WTC11 (cell line): ENCODE measurements at regions not wholly inside any gene's neighbourhood (a gene's known extent, or its start where the extent isn't known, plus 50 kb on each side); places are given as distances from the start of the nearest gene placed in this dataset.

Experiments used
- ATAC-seq: fragments of 200-7000 bp; cut with Tn5 transposase; 2 replicates; pipeline ENCODE4 v1.10.0; 2021; ENCODE audit warnings: mild to moderate bottlenecking, moderate library complexity
- CTCF ChIA-PET: fragments of 300-600 bp; sonication (Branson Sonifier 250); formaldehyde crosslinking; loops from one replicate; lab custom pipeline; 2021; ENCODE audit warnings: antibody characterized with exemption; lab: Charles Lee
- POLR2A ChIA-PET: fragments of 350-600 bp; sonication (Branson Sonifier 250); formaldehyde crosslinking; loops from one replicate; lab custom pipeline; 2021; ENCODE audit warnings: antibody characterized with exemption; lab: Charles Lee
- DNase-seq: peaks from one replicate; pipeline ENCODE4 v3.0.0; 2021; ENCODE audit warnings: low spot score
- H3K27ac Mint-ChIP-seq: 2 replicates; pipeline ENCODE4 v1.8.0; 2021; ENCODE audit warnings: mixed read lengths
- H3K27me3 Mint-ChIP-seq: 2 replicates; pipeline ENCODE4 v1.8.0; 2021; ENCODE audit warnings: low read depth, mild to moderate bottlenecking, moderate library complexity, mixed read lengths
- H3K36me3 Mint-ChIP-seq: 2 replicates; pipeline ENCODE4 v1.8.0; 2021; ENCODE audit warnings: mixed read lengths
- H3K4me1 Mint-ChIP-seq: 2 replicates; pipeline ENCODE4 v1.8.0; 2022; ENCODE audit warnings: mixed read lengths
- H3K4me3 Mint-ChIP-seq: 2 replicates; pipeline ENCODE4 v1.8.0; 2021; ENCODE audit warnings: mild to moderate bottlenecking, moderate library complexity, mixed read lengths
- H3K9me3 Mint-ChIP-seq: 2 replicates; pipeline ENCODE4 v1.8.0; 2021; ENCODE audit warnings: mixed read lengths
- EMX1 ChIP-seq: fragments of 250-450 bp; sonication (Bioruptor Pico); IDR thresholded peaks from 2 replicates; pipeline ENCODE4 v1.8.0; 2021; ENCODE audit warnings: mild to moderate bottlenecking
- ETV6 ChIP-seq: sonication (generic); formaldehyde crosslinking; IDR thresholded peaks from 2 replicates; pipeline ENCODE4 v1.8.1; 2022; ENCODE audit warnings: mild to moderate bottlenecking, missing genetic modification reagents
- FOXJ3 ChIP-seq: sonication (generic); formaldehyde crosslinking; IDR thresholded peaks from 2 replicates; pipeline ENCODE4 v1.9.0; 2021; ENCODE audit warnings: missing genetic modification reagents, mild to moderate bottlenecking, borderline replicate concordance
- GABPB1 ChIP-seq: sonication (generic); formaldehyde crosslinking; IDR thresholded peaks from 2 replicates; pipeline ENCODE4 v1.8.1; 2023; ENCODE audit warnings: mild to moderate bottlenecking, missing genetic modification reagents
- HMGA2 ChIP-seq: fragments of 250-450 bp; sonication (Bioruptor Pico); IDR thresholded peaks from 2 replicates; pipeline ENCODE4 v1.4.0; 2021; ENCODE audit warnings: mild to moderate bottlenecking, moderate library complexity
- MYBL2 ChIP-seq: sonication (generic); formaldehyde crosslinking; IDR thresholded peaks from 2 replicates; pipeline ENCODE4 v1.8.1; 2023; ENCODE audit warnings: mild to moderate bottlenecking, moderate library complexity, missing genetic modification reagents
- NR1H2 ChIP-seq: sonication (generic); formaldehyde crosslinking; IDR thresholded peaks from 2 replicates; pipeline ENCODE4 v1.9.0; 2021; ENCODE audit warnings: mild to moderate bottlenecking, moderate library complexity, missing genetic modification reagents
- SMAD3 ChIP-seq: sonication (generic); formaldehyde crosslinking; IDR thresholded peaks from 2 replicates; pipeline ENCODE4 v1.8.0; 2022; ENCODE audit warnings: missing genetic modification reagents, mild to moderate bottlenecking, borderline replicate concordance
- SP1 ChIP-seq: sonication (generic); formaldehyde crosslinking; conservative IDR thresholded peaks from 2 replicates; pipeline ENCODE4 v1.8.1; 2022; ENCODE audit warnings: missing genetic modification reagents
- TEAD1 ChIP-seq: sonication (generic); formaldehyde crosslinking; IDR thresholded peaks from 2 replicates; pipeline ENCODE4 v1.8.0; 2022; ENCODE audit warnings: mild to moderate bottlenecking, missing genetic modification reagents
- TEAD4 ChIP-seq: sonication (generic); formaldehyde crosslinking; IDR thresholded peaks from 2 replicates; pipeline ENCODE4 v1.8.0; 2022; ENCODE audit warnings: mild to moderate bottlenecking, missing genetic modification reagents
- ZNF232 ChIP-seq: sonication (generic); formaldehyde crosslinking; IDR thresholded peaks from 2 replicates; pipeline ENCODE4 v1.8.0; 2022; ENCODE audit warnings: mild to moderate bottlenecking, missing genetic modification reagents
- ZNF263 ChIP-seq: sonication (generic); formaldehyde crosslinking; IDR thresholded peaks from 2 replicates; pipeline ENCODE4 v1.8.1; 2022; ENCODE audit warnings: low read depth, mild to moderate bottlenecking, moderate library complexity, missing genetic modification reagents
- ZNF317 ChIP-seq: sonication (generic); formaldehyde crosslinking; IDR thresholded peaks from 2 replicates; pipeline ENCODE4 v1.8.1; 2023; ENCODE audit warnings: low read depth, mild to moderate bottlenecking, moderate library complexity, missing genetic modification reagents, borderline replicate concordance
- ZNF396 ChIP-seq: fragments of 250-450 bp; sonication (Bioruptor Pico); IDR thresholded peaks from 2 replicates; pipeline ENCODE4 v1.8.0; 2021; ENCODE audit warnings: mild to moderate bottlenecking, moderate library complexity, borderline replicate concordance
- TF ChIP-seq, protein P1 (sequence below): sonication (generic); formaldehyde crosslinking; IDR thresholded peaks from 2 replicates; pipeline ENCODE4 v1.8.1; 2022; ENCODE audit warnings: mild to moderate bottlenecking, missing genetic modification reagents, moderate library complexity, borderline replicate concordance
- TF ChIP-seq, protein P2 (sequence below): sonication (generic); formaldehyde crosslinking; IDR thresholded peaks from 2 replicates; pipeline ENCODE4 v1.8.1; 2022; ENCODE audit warnings: low read depth, mild to moderate bottlenecking, moderate library complexity, missing genetic modification reagents, borderline replicate concordance
- TF ChIP-seq, protein P3 (sequence below): sonication (generic); formaldehyde crosslinking; conservative IDR thresholded peaks from 2 replicates; pipeline ENCODE4 v1.8.1; 2023; ENCODE audit warnings: mild to moderate bottlenecking, low read depth, missing genetic modification reagents, moderate library complexity
- TF ChIP-seq, protein P4 (sequence below): sonication (generic); formaldehyde crosslinking; IDR thresholded peaks from 2 replicates; pipeline ENCODE4 v1.8.1; 2023; ENCODE audit warnings: mild to moderate bottlenecking, moderate library complexity, missing genetic modification reagents
- TF ChIP-seq, protein P5 (sequence below): sonication (generic); formaldehyde crosslinking; IDR thresholded peaks from 2 replicates; pipeline ENCODE4 v1.8.1; 2023; ENCODE audit warnings: mild to moderate bottlenecking, missing genetic modification reagents, moderate library complexity
- TF ChIP-seq, protein P6 (sequence below): sonication (generic); formaldehyde crosslinking; IDR thresholded peaks from 2 replicates; pipeline ENCODE4 v1.8.0; 2023; ENCODE audit warnings: mild to moderate bottlenecking, missing genetic modification reagents
- TF ChIP-seq, protein P7 (sequence below): sonication (generic); formaldehyde crosslinking; IDR thresholded peaks from 2 replicates; pipeline ENCODE4 v1.8.1; 2022; ENCODE audit warnings: low read depth, missing genetic modification reagents, borderline replicate concordance
- TF ChIP-seq, protein P8 (sequence below): fragments of 250-450 bp; sonication (Bioruptor Pico); IDR thresholded peaks from 2 replicates; pipeline ENCODE4 v1.9.0; 2021; ENCODE audit warnings: mild to moderate bottlenecking
- TF ChIP-seq, protein P9 (sequence below): fragments of 250-450 bp; sonication (Bioruptor Pico); IDR thresholded peaks from 2 replicates; pipeline ENCODE4 v1.9.0; 2021; ENCODE audit warnings: moderate library complexity, mild to moderate bottlenecking, inconsistent platforms, borderline replicate concordance

DNA sequence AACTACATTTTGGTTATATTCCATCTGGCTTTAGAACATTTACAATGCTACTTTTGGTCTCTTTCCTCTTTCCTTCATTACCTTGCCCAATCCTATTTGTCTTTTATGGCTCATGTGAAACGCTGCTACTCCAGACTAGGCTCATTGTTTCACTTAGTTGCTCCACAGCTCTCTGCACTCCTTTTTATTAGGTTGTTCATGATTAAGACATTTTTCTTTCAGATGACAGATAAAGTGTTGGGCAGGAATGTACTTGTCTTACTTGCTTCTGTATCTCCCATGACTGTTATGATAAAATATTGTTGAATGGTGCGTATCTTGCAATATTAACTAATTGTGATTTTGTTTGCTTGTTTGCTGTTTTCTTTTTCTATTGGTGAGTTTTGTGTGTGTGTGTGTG, 1532.3 kb downstream of the KCNT2 start:
- DNase-seq (no peak), ATAC-seq (no peak)
- Mint-ChIP-seq H3K27ac (no peak overlapping the region), H3K27me3 (no peaks in the 10 kb centered on the region), H3K9me3 (no peaks in the 10 kb centered on the region), H3K36me3 (no peaks in the 10 kb centered on the region), H3K4me3 (no peak overlapping the region), H3K4me1 (no peaks in the 10 kb centered on the region)
- CTCF ChIA-PET, result no interaction called here
- POLR2A ChIA-PET, result no interaction called here
- TF ChIP-seq EMX1 (CRISPR knock-in tag) (no peak), ETV6 (CRISPR knock-in tag) (no peak), ZNF396 (CRISPR knock-in tag) (no peak), FOXJ3 (CRISPR knock-in tag) (no peak), ZNF263 (CRISPR knock-in tag) (no peak), GABPB1 (no peak), ZNF232 (CRISPR knock-in tag) (no peak), TEAD4 (CRISPR knock-in tag) (no peak), SP1 (CRISPR knock-in tag) (no peak)
- TF ChIP-seq, protein P1, sequence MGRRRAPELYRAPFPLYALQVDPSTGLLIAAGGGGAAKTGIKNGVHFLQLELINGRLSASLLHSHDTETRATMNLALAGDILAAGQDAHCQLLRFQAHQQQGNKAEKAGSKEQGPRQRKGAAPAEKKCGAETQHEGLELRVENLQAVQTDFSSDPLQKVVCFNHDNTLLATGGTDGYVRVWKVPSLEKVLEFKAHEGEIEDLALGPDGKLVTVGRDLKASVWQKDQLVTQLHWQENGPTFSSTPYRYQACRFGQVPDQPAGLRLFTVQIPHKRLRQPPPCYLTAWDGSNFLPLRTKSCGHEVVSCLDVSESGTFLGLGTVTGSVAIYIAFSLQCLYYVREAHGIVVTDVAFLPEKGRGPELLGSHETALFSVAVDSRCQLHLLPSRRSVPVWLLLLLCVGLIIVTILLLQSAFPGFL, result no peak
- TF ChIP-seq, protein P2, sequence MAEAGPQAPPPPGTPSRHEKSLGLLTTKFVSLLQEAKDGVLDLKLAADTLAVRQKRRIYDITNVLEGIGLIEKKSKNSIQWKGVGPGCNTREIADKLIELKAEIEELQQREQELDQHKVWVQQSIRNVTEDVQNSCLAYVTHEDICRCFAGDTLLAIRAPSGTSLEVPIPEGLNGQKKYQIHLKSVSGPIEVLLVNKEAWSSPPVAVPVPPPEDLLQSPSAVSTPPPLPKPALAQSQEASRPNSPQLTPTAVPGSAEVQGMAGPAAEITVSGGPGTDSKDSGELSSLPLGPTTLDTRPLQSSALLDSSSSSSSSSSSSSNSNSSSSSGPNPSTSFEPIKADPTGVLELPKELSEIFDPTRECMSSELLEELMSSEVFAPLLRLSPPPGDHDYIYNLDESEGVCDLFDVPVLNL (CRISPR knock-in tag), result no peak

DNA sequence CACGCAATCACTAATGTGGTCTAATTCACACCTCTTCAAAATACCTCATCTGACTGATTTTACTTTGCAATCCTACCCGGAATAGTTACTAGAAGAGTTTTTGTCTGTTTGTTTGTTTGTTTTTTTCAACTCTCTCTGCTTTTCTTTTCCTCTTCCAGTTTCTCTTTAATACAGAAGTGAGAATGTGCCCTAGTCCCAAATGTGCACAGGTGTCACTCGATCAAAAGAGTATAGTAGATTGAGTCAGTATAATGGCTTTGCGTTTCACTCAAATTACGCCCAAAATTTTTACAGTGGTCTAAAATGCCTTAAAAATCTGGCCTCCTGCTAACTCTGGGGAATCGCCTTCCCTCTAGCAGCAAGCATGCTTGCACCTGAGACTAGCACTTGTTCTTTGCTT, 1536.8 kb downstream of the KCNT2 start:
- Mint-ChIP-seq H3K27me3 (no peaks in the 10 kb centered on the region), H3K9me3 (no peaks in the 10 kb centered on the region), H3K4me1 (no peaks in the 10 kb centered on the region), H3K4me3 (no peak overlapping the region), H3K36me3 (no peaks in the 10 kb centered on the region), H3K27ac (no peak overlapping the region)
- DNase-seq, result no peak
- no peak for ATAC-seq
- ChIA-PET POLR2A (no interaction called here), CTCF (no interaction called here)
- TF ChIP-seq NR1H2 (CRISPR knock-in tag), result no peak
- no peak for TF ChIP-seq TEAD1 (CRISPR knock-in tag)
- TF ChIP-seq, protein P3, sequence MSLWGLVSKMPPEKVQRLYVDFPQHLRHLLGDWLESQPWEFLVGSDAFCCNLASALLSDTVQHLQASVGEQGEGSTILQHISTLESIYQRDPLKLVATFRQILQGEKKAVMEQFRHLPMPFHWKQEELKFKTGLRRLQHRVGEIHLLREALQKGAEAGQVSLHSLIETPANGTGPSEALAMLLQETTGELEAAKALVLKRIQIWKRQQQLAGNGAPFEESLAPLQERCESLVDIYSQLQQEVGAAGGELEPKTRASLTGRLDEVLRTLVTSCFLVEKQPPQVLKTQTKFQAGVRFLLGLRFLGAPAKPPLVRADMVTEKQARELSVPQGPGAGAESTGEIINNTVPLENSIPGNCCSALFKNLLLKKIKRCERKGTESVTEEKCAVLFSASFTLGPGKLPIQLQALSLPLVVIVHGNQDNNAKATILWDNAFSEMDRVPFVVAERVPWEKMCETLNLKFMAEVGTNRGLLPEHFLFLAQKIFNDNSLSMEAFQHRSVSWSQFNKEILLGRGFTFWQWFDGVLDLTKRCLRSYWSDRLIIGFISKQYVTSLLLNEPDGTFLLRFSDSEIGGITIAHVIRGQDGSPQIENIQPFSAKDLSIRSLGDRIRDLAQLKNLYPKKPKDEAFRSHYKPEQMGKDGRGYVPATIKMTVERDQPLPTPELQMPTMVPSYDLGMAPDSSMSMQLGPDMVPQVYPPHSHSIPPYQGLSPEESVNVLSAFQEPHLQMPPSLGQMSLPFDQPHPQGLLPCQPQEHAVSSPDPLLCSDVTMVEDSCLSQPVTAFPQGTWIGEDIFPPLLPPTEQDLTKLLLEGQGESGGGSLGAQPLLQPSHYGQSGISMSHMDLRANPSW (CRISPR knock-in tag), result no peak
- TF ChIP-seq, protein P4, sequence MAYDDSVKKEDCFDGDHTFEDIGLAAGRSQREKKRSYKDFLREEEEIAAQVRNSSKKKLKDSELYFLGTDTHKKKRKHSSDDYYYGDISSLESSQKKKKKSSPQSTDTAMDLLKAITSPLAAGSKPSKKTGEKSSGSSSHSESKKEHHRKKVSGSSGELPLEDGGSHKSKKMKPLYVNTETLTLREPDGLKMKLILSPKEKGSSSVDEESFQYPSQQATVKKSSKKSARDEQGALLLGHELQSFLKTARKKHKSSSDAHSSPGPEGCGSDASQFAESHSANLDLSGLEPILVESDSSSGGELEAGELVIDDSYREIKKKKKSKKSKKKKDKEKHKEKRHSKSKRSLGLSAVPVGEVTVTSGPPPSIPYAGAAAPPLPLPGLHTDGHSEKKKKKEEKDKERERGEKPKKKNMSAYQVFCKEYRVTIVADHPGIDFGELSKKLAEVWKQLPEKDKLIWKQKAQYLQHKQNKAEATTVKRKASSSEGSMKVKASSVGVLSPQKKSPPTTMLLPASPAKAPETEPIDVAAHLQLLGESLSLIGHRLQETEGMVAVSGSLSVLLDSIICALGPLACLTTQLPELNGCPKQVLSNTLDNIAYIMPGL (CRISPR knock-in tag), result no peak
- TF ChIP-seq, protein P5, sequence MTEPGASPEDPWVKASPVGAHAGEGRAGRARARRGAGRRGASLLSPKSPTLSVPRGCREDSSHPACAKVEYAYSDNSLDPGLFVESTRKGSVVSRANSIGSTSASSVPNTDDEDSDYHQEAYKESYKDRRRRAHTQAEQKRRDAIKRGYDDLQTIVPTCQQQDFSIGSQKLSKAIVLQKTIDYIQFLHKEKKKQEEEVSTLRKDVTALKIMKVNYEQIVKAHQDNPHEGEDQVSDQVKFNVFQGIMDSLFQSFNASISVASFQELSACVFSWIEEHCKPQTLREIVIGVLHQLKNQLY (CRISPR knock-in tag), result no peak
- no peak for TF ChIP-seq HMGA2 (CRISPR knock-in tag)
- no peak for TF ChIP-seq MYBL2 (CRISPR knock-in tag)
- TF ChIP-seq, protein P6, sequence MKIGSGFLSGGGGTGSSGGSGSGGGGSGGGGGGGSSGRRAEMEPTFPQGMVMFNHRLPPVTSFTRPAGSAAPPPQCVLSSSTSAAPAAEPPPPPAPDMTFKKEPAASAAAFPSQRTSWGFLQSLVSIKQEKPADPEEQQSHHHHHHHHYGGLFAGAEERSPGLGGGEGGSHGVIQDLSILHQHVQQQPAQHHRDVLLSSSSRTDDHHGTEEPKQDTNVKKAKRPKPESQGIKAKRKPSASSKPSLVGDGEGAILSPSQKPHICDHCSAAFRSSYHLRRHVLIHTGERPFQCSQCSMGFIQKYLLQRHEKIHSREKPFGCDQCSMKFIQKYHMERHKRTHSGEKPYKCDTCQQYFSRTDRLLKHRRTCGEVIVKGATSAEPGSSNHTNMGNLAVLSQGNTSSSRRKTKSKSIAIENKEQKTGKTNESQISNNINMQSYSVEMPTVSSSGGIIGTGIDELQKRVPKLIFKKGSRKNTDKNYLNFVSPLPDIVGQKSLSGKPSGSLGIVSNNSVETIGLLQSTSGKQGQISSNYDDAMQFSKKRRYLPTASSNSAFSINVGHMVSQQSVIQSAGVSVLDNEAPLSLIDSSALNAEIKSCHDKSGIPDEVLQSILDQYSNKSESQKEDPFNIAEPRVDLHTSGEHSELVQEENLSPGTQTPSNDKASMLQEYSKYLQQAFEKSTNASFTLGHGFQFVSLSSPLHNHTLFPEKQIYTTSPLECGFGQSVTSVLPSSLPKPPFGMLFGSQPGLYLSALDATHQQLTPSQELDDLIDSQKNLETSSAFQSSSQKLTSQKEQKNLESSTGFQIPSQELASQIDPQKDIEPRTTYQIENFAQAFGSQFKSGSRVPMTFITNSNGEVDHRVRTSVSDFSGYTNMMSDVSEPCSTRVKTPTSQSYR (CRISPR knock-in tag), result no peak
- TF ChIP-seq SMAD3 (CRISPR knock-in tag), result no peak
- TF ChIP-seq, protein P7, sequence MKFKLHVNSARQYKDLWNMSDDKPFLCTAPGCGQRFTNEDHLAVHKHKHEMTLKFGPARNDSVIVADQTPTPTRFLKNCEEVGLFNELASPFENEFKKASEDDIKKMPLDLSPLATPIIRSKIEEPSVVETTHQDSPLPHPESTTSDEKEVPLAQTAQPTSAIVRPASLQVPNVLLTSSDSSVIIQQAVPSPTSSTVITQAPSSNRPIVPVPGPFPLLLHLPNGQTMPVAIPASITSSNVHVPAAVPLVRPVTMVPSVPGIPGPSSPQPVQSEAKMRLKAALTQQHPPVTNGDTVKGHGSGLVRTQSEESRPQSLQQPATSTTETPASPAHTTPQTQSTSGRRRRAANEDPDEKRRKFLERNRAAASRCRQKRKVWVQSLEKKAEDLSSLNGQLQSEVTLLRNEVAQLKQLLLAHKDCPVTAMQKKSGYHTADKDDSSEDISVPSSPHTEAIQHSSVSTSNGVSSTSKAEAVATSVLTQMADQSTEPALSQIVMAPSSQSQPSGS (CRISPR knock-in tag), result no peak
- TF ChIP-seq, protein P8, sequence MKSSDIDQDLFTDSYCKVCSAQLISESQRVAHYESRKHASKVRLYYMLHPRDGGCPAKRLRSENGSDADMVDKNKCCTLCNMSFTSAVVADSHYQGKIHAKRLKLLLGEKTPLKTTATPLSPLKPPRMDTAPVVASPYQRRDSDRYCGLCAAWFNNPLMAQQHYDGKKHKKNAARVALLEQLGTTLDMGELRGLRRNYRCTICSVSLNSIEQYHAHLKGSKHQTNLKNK (CRISPR knock-in tag), result no peak
- TF ChIP-seq, protein P9, sequence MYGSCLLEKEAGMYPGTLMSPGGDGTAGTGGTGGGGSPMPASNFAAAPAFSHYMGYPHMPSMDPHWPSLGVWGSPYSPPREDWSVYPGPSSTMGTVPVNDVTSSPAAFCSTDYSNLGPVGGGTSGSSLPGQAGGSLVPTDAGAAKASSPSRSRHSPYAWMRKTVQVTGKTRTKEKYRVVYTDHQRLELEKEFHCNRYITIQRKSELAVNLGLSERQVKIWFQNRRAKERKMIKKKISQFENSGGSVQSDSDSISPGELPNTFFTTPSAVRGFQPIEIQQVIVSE (CRISPR knock-in tag), result no peak
- TF ChIP-seq ZNF317 (CRISPR knock-in tag), result no peak
